Femur (tissue), 1 donor: ENCODE measurements at regions not wholly inside any gene's neighbourhood (a gene's known extent, or its start where the extent isn't known, plus 50 kb on each side); places are given as distances from the start of the nearest gene placed in this dataset.

Experiments used
- DNase-seq: peaks from one replicate; pipeline ENCODE4 v3.0.0-alpha.2; 2017

GRCh38 chr11:114880442-114880841, 202.1 kb downstream of the NXPE2 start:
- DNase-seq, result no peak

- no peak for DNase-seq
Measured at GRCh38 chr11:114883472-114883871, 205.1 kb downstream of the NXPE2 start.

- no peak for DNase-seq
Measured at GRCh38 chr11:114886644-114887265, 208.4 kb downstream of the NXPE2 start.

- no peak for DNase-seq
Measured at GRCh38 chr11:114889594-114890011, 211.3 kb downstream of the NXPE2 start.

- DNase-seq, result no peak
Measured at GRCh38 chr11:114890038-114890437, 211.7 kb downstream of the NXPE2 start.

- no peak for DNase-seq
Measured at GRCh38 chr11:114891911-114892310, 213.6 kb downstream of the NXPE2 start.

GRCh38 chr11:114892381-114893197, 214.3 kb downstream of the NXPE2 start:
- no peak for DNase-seq

GRCh38 chr11:114893329-114893728, 215.0 kb downstream of the NXPE2 start:
- DNase-seq, result no peak

- DNase-seq, result no peak
Measured at GRCh38 chr11:114896594-114896993, 218.3 kb downstream of the NXPE2 start.

GRCh38 chr11:114909866-114910265, 231.5 kb downstream of the NXPE2 start:
- DNase-seq, result no peak

- DNase-seq, result no peak
Measured at GRCh38 chr11:114912826-114913225, 234.5 kb downstream of the NXPE2 start.

- no peak for DNase-seq
Measured at GRCh38 chr11:114914231-114915005, 236.1 kb downstream of the NXPE2 start.

- no peak for DNase-seq
Measured at GRCh38 chr11:114915871-114916805, 237.8 kb downstream of the NXPE2 start.

- no peak for DNase-seq
Measured at GRCh38 chr11:114918286-114918685, 240.0 kb downstream of the NXPE2 start.

- DNase-seq, result no peak
Measured at GRCh38 chr11:114921697-114922096, 243.4 kb downstream of the NXPE2 start.

- DNase-seq, result no peak
Measured at GRCh38 chr11:114924042-114924441, 245.7 kb downstream of the NXPE2 start.

GRCh38 chr11:114925591-114925990, 247.3 kb downstream of the NXPE2 start:
- no peak for DNase-seq

GRCh38 chr11:114928260-114928870, 250.0 kb downstream of the NXPE2 start:
- no peak for DNase-seq

- no peak for DNase-seq
Measured at GRCh38 chr11:114929351-114930000, 251.1 kb downstream of the NXPE2 start.

- no peak for DNase-seq
Measured at GRCh38 chr11:114938799-114939198, 260.5 kb downstream of the NXPE2 start.

- no peak for DNase-seq
Measured at GRCh38 chr11:114942207-114942606, 263.9 kb downstream of the NXPE2 start.
